ENCODE measurements at regions not wholly inside any gene's neighbourhood (a gene's known extent, or its start where the extent isn't known, plus 50 kb on each side); places are given as distances from the start of the nearest gene placed in this dataset.

GRCh38 chr17:36773039-36773438, 164.2 kb upstream of the LHX1 start:
- Histone ChIP-seq H3K9me3 (ENCODE audit: control insufficient read depth in 2 of 2, insufficient read depth in 1 of 2, low read depth in 1 of 2, low read length in 1 of 2) (no peaks in the 10 kb centered on the region), H3K36me3 (ENCODE audit: control insufficient read depth in 2 of 2, insufficient read depth in 2 of 2, low read length in 1 of 2) (no peaks in the 10 kb centered on the region), H3K27ac (ENCODE audit: low read depth in 2 of 2, low read length in 1 of 2) (no peak overlapping the region), H3K4me1 (ENCODE audit: control insufficient read depth in 2 of 2, insufficient read depth in 2 of 2, low read length in 1 of 2) (no peaks in the 10 kb centered on the region), H3K27me3 (ENCODE audit: control insufficient read depth in 1 of 2, insufficient read depth in 2 of 2, low read length in 2 of 2) (no peaks in the 10 kb centered on the region), H3K4me3 (ENCODE audit: low read depth in 1 of 2, low read length in 2 of 2) (no peak overlapping the region)
- WGBS, 2 donors, result 33 to 34% methylated on average over 4 of the region's 4 CpGs

- WGBS, 2 donors, result 19 to 24% methylated on average over 6 of the region's 6 CpGs
- H3K4me1 ChIP-seq (ENCODE audit: control insufficient read depth in 2 of 2, insufficient read depth in 2 of 2, low read length in 1 of 2), result no peaks in the 10 kb centered on the region
- no peak overlapping the region for H3K4me3 ChIP-seq (ENCODE audit: low read depth in 1 of 2, low read length in 2 of 2)
- no peak overlapping the region for H3K27ac ChIP-seq (ENCODE audit: low read depth in 2 of 2, low read length in 1 of 2)
- H3K27me3 ChIP-seq (ENCODE audit: control insufficient read depth in 1 of 2, insufficient read depth in 2 of 2, low read length in 2 of 2), result peaks cover 0 to 4% of the 10 kb centered on the region in 2 donors
- peaks cover 0 to 2% of the 10 kb centered on the region in 2 donors for H3K9me3 ChIP-seq (ENCODE audit: control insufficient read depth in 2 of 2, insufficient read depth in 1 of 2, low read depth in 1 of 2, low read length in 1 of 2)
- no peaks in the 10 kb centered on the region for H3K36me3 ChIP-seq (ENCODE audit: control insufficient read depth in 2 of 2, insufficient read depth in 2 of 2, low read length in 1 of 2)
Observed at GRCh38 chr17:36777118-36777517, 160.2 kb upstream of the LHX1 start.

- Histone ChIP-seq H3K9me3 (ENCODE audit: control insufficient read depth in 2 of 2, insufficient read depth in 1 of 2, low read depth in 1 of 2, low read length in 1 of 2) (peaks cover 0 to 2% of the 10 kb centered on the region in 2 donors), H3K4me3 (ENCODE audit: low read depth in 1 of 2, low read length in 2 of 2) (no peak overlapping the region), H3K36me3 (ENCODE audit: control insufficient read depth in 2 of 2, insufficient read depth in 2 of 2, low read length in 1 of 2) (no peaks in the 10 kb centered on the region), H3K27me3 (ENCODE audit: control insufficient read depth in 1 of 2, insufficient read depth in 2 of 2, low read length in 2 of 2) (peaks cover 0 to 6% of the 10 kb centered on the region in 2 donors), H3K27ac (ENCODE audit: low read depth in 2 of 2, low read length in 1 of 2) (no peak overlapping the region), H3K4me1 (ENCODE audit: control insufficient read depth in 2 of 2, insufficient read depth in 2 of 2, low read length in 1 of 2) (no peaks in the 10 kb centered on the region)
- 18 to 21% methylated on average over 8 of the region's 8 CpGs for WGBS, 2 donors
Observed at GRCh38 chr17:36778448-36778847, 158.8 kb upstream of the LHX1 start.

- Histone ChIP-seq H3K27me3 (ENCODE audit: control insufficient read depth in 1 of 2, insufficient read depth in 2 of 2, low read length in 2 of 2) (peaks cover 0 to 6% of the 10 kb centered on the region in 2 donors), H3K9me3 (ENCODE audit: control insufficient read depth in 2 of 2, insufficient read depth in 1 of 2, low read depth in 1 of 2, low read length in 1 of 2) (peaks cover 0 to 2% of the 10 kb centered on the region in 2 donors), H3K4me3 (ENCODE audit: low read depth in 1 of 2, low read length in 2 of 2) (no peak overlapping the region), H3K4me1 (ENCODE audit: control insufficient read depth in 2 of 2, insufficient read depth in 2 of 2, low read length in 1 of 2) (no peaks in the 10 kb centered on the region), H3K36me3 (ENCODE audit: control insufficient read depth in 2 of 2, insufficient read depth in 2 of 2, low read length in 1 of 2) (no peaks in the 10 kb centered on the region), H3K27ac (ENCODE audit: low read depth in 2 of 2, low read length in 1 of 2) (no peak overlapping the region)
- 93% methylated on average over 2 of the region's 2 CpGs for WGBS, 2 donors
Observed at GRCh38 chr17:36779550-36779949, 157.7 kb upstream of the LHX1 start.

- H3K27ac ChIP-seq (ENCODE audit: low read depth in 2 of 2, low read length in 1 of 2), result no peak overlapping the region
- no peaks in the 10 kb centered on the region for H3K36me3 ChIP-seq (ENCODE audit: control insufficient read depth in 2 of 2, insufficient read depth in 2 of 2, low read length in 1 of 2)
- no peaks in the 10 kb centered on the region for H3K9me3 ChIP-seq (ENCODE audit: control insufficient read depth in 2 of 2, insufficient read depth in 1 of 2, low read depth in 1 of 2, low read length in 1 of 2)
- 64 to 89% methylated on average over 1 of the region's 1 CpG for WGBS, 2 donors
- no peaks in the 10 kb centered on the region for H3K4me1 ChIP-seq (ENCODE audit: control insufficient read depth in 2 of 2, insufficient read depth in 2 of 2, low read length in 1 of 2)
- no peak overlapping the region for H3K4me3 ChIP-seq (ENCODE audit: low read depth in 1 of 2, low read length in 2 of 2)
- peaks cover 0 to 2% of the 10 kb centered on the region in 2 donors for H3K27me3 ChIP-seq (ENCODE audit: control insufficient read depth in 1 of 2, insufficient read depth in 2 of 2, low read length in 2 of 2)
Observed at GRCh38 chr17:36784633-36785032, 152.6 kb upstream of the LHX1 start.

- WGBS, 2 donors, result 77 to 82% methylated on average over 2 of the region's 2 CpGs
- H3K9me3 ChIP-seq (ENCODE audit: control insufficient read depth in 2 of 2, insufficient read depth in 1 of 2, low read depth in 1 of 2, low read length in 1 of 2), result no peaks in the 10 kb centered on the region
- no peaks in the 10 kb centered on the region for H3K36me3 ChIP-seq (ENCODE audit: control insufficient read depth in 2 of 2, insufficient read depth in 2 of 2, low read length in 1 of 2)
- H3K4me3 ChIP-seq (ENCODE audit: low read depth in 1 of 2, low read length in 2 of 2), result no peak overlapping the region
- H3K27ac ChIP-seq (ENCODE audit: low read depth in 2 of 2, low read length in 1 of 2), result no peak overlapping the region
- H3K27me3 ChIP-seq (ENCODE audit: control insufficient read depth in 1 of 2, insufficient read depth in 2 of 2, low read length in 2 of 2), result peaks cover 0 to 2% of the 10 kb centered on the region in 2 donors
- no peaks in the 10 kb centered on the region for H3K4me1 ChIP-seq (ENCODE audit: control insufficient read depth in 2 of 2, insufficient read depth in 2 of 2, low read length in 1 of 2)
Observed at GRCh38 chr17:36786867-36787266, 150.4 kb upstream of the LHX1 start.

- H3K36me3 ChIP-seq (ENCODE audit: control insufficient read depth in 2 of 2, insufficient read depth in 2 of 2, low read length in 1 of 2), result no peaks in the 10 kb centered on the region
- no peaks in the 10 kb centered on the region for H3K4me1 ChIP-seq (ENCODE audit: control insufficient read depth in 2 of 2, insufficient read depth in 2 of 2, low read length in 1 of 2)
- 19 to 21% methylated on average over 7 of the region's 7 CpGs for WGBS, 2 donors
- no peak overlapping the region for H3K4me3 ChIP-seq (ENCODE audit: low read depth in 1 of 2, low read length in 2 of 2)
- no peak overlapping the region for H3K27ac ChIP-seq (ENCODE audit: low read depth in 2 of 2, low read length in 1 of 2)
- no peaks in the 10 kb centered on the region for H3K9me3 ChIP-seq (ENCODE audit: control insufficient read depth in 2 of 2, insufficient read depth in 1 of 2, low read depth in 1 of 2, low read length in 1 of 2)
- peaks cover 0 to 7% of the 10 kb centered on the region in 2 donors for H3K27me3 ChIP-seq (ENCODE audit: control insufficient read depth in 1 of 2, insufficient read depth in 2 of 2, low read length in 2 of 2)
Observed at GRCh38 chr17:36791150-36791941, 145.9 kb upstream of the LHX1 start.

GRCh38 chr17:36791942-36792475, 145.3 kb upstream of the LHX1 start:
- Histone ChIP-seq H3K27me3 (ENCODE audit: control insufficient read depth in 1 of 2, insufficient read depth in 2 of 2, low read length in 2 of 2) (peaks cover 0 to 7% of the 10 kb centered on the region in 2 donors), H3K9me3 (ENCODE audit: control insufficient read depth in 2 of 2, insufficient read depth in 1 of 2, low read depth in 1 of 2, low read length in 1 of 2) (no peaks in the 10 kb centered on the region), H3K4me3 (ENCODE audit: low read depth in 1 of 2, low read length in 2 of 2) (no peak overlapping the region), H3K36me3 (ENCODE audit: control insufficient read depth in 2 of 2, insufficient read depth in 2 of 2, low read length in 1 of 2) (no peaks in the 10 kb centered on the region), H3K27ac (ENCODE audit: low read depth in 2 of 2, low read length in 1 of 2) (no peak overlapping the region), H3K4me1 (ENCODE audit: control insufficient read depth in 2 of 2, insufficient read depth in 2 of 2, low read length in 1 of 2) (no peaks in the 10 kb centered on the region)
- 15 to 16% methylated on average over 13 of the region's 13 CpGs for WGBS, 2 donors

GRCh38 chr17:36792849-36793248, 144.4 kb upstream of the LHX1 start:
- no peak overlapping the region for H3K4me3 ChIP-seq (ENCODE audit: low read depth in 1 of 2, low read length in 2 of 2)
- WGBS, 2 donors, result 82 to 84% methylated on average over 5 of the region's 5 CpGs

GRCh38 chr17:36793976-36794375, 143.3 kb upstream of the LHX1 start:
- Histone ChIP-seq H3K4me3 (ENCODE audit: low read depth in 1 of 2, low read length in 2 of 2) (no peak overlapping the region), H3K36me3 (ENCODE audit: control insufficient read depth in 2 of 2, insufficient read depth in 2 of 2, low read length in 1 of 2) (no peaks in the 10 kb centered on the region), H3K27me3 (ENCODE audit: control insufficient read depth in 1 of 2, insufficient read depth in 2 of 2, low read length in 2 of 2) (peaks cover 0 to 7% of the 10 kb centered on the region in 2 donors), H3K9me3 (ENCODE audit: control insufficient read depth in 2 of 2, insufficient read depth in 1 of 2, low read depth in 1 of 2, low read length in 1 of 2) (peaks cover 0 to 4% of the 10 kb centered on the region in 2 donors), H3K4me1 (ENCODE audit: control insufficient read depth in 2 of 2, insufficient read depth in 2 of 2, low read length in 1 of 2) (no peaks in the 10 kb centered on the region), H3K27ac (ENCODE audit: low read depth in 2 of 2, low read length in 1 of 2) (no peak overlapping the region)
- 69 to 75% methylated on average over 2 of the region's 2 CpGs for WGBS, 2 donors

More at GRCh38 chr17:36792849-36793248, 144.4 kb upstream of the LHX1 start:
- H3K4me1 ChIP-seq (ENCODE audit: control insufficient read depth in 2 of 2, insufficient read depth in 2 of 2, low read length in 1 of 2), result no peaks in the 10 kb centered on the region
- peaks cover 0 to 7% of the 10 kb centered on the region in 2 donors for H3K27me3 ChIP-seq (ENCODE audit: control insufficient read depth in 1 of 2, insufficient read depth in 2 of 2, low read length in 2 of 2)
- no peak overlapping the region for H3K27ac ChIP-seq (ENCODE audit: low read depth in 2 of 2, low read length in 1 of 2)
- no peaks in the 10 kb centered on the region for H3K36me3 ChIP-seq (ENCODE audit: control insufficient read depth in 2 of 2, insufficient read depth in 2 of 2, low read length in 1 of 2)
- H3K9me3 ChIP-seq (ENCODE audit: control insufficient read depth in 2 of 2, insufficient read depth in 1 of 2, low read depth in 1 of 2, low read length in 1 of 2), result peaks cover 0 to 4% of the 10 kb centered on the region in 2 donors

All from esophagus (tissue), 2 donors.